IMR-90 (cell line): ENCODE measurements at regions not wholly inside any gene's neighbourhood (a gene's known extent, or its start where the extent isn't known, plus 50 kb on each side); places are given as distances from the start of the nearest gene placed in this dataset.

Experiments
- ATAC-seq: fragments of 200-7000 bp; cut with Tn5 transposase; 2 replicates; pipeline ENCODE4 v1.9.1; 2020; ENCODE audit warnings: low read depth, mild to moderate bottlenecking, moderate library complexity
- BruUV-seq: library from RNA; stranded (reverse); fragments of 400-500 nt; replicated peaks from 2 replicates; lab custom pipeline; 2021; lab: Mats Ljungman, UMichigan
- CTCF ChIA-PET: fragments of 300-600 bp; formaldehyde crosslinking; extraction: SDS; loops from one replicate; lab custom pipeline; 2021; ENCODE audit warnings: antibody characterized with exemption; lab: Yijun Ruan, JAX
- POLR2A ChIA-PET: fragments of 300-600 bp; sonication (Branson Sonifier 250); formaldehyde crosslinking; loops from one replicate; lab custom pipeline; 2022; ENCODE audit warnings: antibody characterized with exemption; ENCODE audit not compliant: unreplicated experiment; lab: Charles Lee
- DNase-seq: peaks from one replicate; pipeline ENCODE4 v3.0.0; 2013
- H2AFZ ChIP-seq: replicated peaks from 2 replicates; pipeline ENCODE3; 2013; ENCODE audit warnings: low read length, mild to moderate bottlenecking; ENCODE audit not compliant: poor library complexity
- H2AK5ac ChIP-seq: 2 replicates; pipeline ENCODE4 v1.6.1; 2013; ENCODE audit warnings: low read depth, low read length, inconsistent platforms
- H2AK9ac ChIP-seq: replicated peaks from 2 replicates; pipeline ENCODE3; 2013; ENCODE audit warnings: mild to moderate bottlenecking, low read depth, low read length, moderate library complexity; ENCODE audit not compliant: poor library complexity
- H2BK120ac ChIP-seq: 2 replicates; pipeline ENCODE4 v1.6.1; 2013; ENCODE audit warnings: low read depth, low read length, inconsistent platforms
- H2BK15ac ChIP-seq: 3 replicates; pipeline ENCODE4 v1.6.1; 2013; ENCODE audit warnings: low read depth, low read length, inconsistent platforms
- H2BK20ac ChIP-seq: 2 replicates; pipeline ENCODE4 v1.6.1; 2013; ENCODE audit warnings: low read depth, mild to moderate bottlenecking, inconsistent platforms, low read length, moderate library complexity
- H2BK5ac ChIP-seq: 2 replicates; pipeline ENCODE4 v1.6.1; 2013; ENCODE audit warnings: mild to moderate bottlenecking, low read depth, low read length, inconsistent platforms; ENCODE audit not compliant: poor library complexity, severe bottlenecking
- H3K14ac ChIP-seq: replicated peaks from 2 replicates; pipeline ENCODE4 v1.6.1; 2013; ENCODE audit warnings: low read depth, low read length, inconsistent platforms
- H3K18ac ChIP-seq: 2 replicates; pipeline ENCODE4 v1.6.1; 2013; ENCODE audit warnings: low read depth, low read length, control low read depth
- H3K23ac ChIP-seq: 2 replicates; pipeline ENCODE4 v1.6.1; 2013; ENCODE audit warnings: low read depth, low read length, inconsistent platforms
- H3K27ac ChIP-seq: 2 replicates; pipeline ENCODE4 v1.5.1; 2013; ENCODE audit warnings: mild to moderate bottlenecking, control low read depth, low read length; ENCODE audit not compliant: insufficient read depth
- H3K27me3 ChIP-seq: 2 replicates; pipeline ENCODE4 v1.6.1; 2013; ENCODE audit warnings: low read length; ENCODE audit not compliant: control insufficient read depth, insufficient read depth
- H3K36me3 ChIP-seq: 2 replicates; pipeline ENCODE4 v1.6.1; 2013; ENCODE audit warnings: low read length, mixed read lengths; ENCODE audit not compliant: control insufficient read depth, insufficient read depth
- H3K4ac ChIP-seq: 2 replicates; pipeline ENCODE4 v1.6.1; 2013; ENCODE audit warnings: low read depth, low read length, inconsistent platforms
- H3K4me1 ChIP-seq: 2 replicates; pipeline ENCODE4 v1.6.1; 2013; ENCODE audit warnings: low read length, mixed read lengths; ENCODE audit not compliant: control insufficient read depth, insufficient read depth
- H3K4me2 ChIP-seq: 2 replicates; pipeline ENCODE4 v1.6.1; 2013; ENCODE audit warnings: low read depth, mild to moderate bottlenecking, control low read depth, low read length, moderate library complexity
- H3K4me3 ChIP-seq: 2 replicates; pipeline ENCODE4 v1.5.1; 2013; ENCODE audit warnings: low read depth, mild to moderate bottlenecking, control low read depth, low read length, moderate library complexity; ENCODE audit not compliant: insufficient read depth
- H3K56ac ChIP-seq: 2 replicates; pipeline ENCODE4 v1.6.1; 2013; ENCODE audit warnings: low read length, inconsistent platforms; ENCODE audit not compliant: insufficient read depth; ENCODE audit errors: extremely low read depth
- H3K79me1 ChIP-seq, 2 experiments: 2 replicates each; pipeline ENCODE4 v1.6.1; 2013; ENCODE audit warnings: low read length in 2 of 2, inconsistent platforms in 1 of 2, low read depth in 1 of 2
- H3K9ac ChIP-seq: 2 replicates; pipeline ENCODE4 v1.6.1; 2013; ENCODE audit warnings: low read depth, low read length, control low read depth
- H3K9me1 ChIP-seq: 2 replicates; pipeline ENCODE4 v1.6.1; 2013; ENCODE audit warnings: low read length, inconsistent platforms; ENCODE audit not compliant: insufficient read depth
- H3K9me3 ChIP-seq: 2 replicates; pipeline ENCODE4 v1.6.1; 2013; ENCODE audit warnings: low read length; ENCODE audit not compliant: control insufficient read depth, insufficient read depth
- H4K20me1 ChIP-seq: 2 replicates; pipeline ENCODE4 v1.6.1; 2013; ENCODE audit warnings: low read length, inconsistent platforms; ENCODE audit not compliant: insufficient read depth
- H4K5ac ChIP-seq: 2 replicates; pipeline ENCODE4 v1.6.1; 2013; ENCODE audit warnings: mild to moderate bottlenecking, low read depth, low read length, control low read depth
- H4K8ac ChIP-seq, 2 experiments: 2 replicates each; pipeline ENCODE4 v1.6.1; 2013; ENCODE audit warnings: low read depth in 2 of 2, low read length in 2 of 2, control low read depth in 1 of 2, inconsistent platforms in 1 of 2
- H4K91ac ChIP-seq: 2 replicates; pipeline ENCODE4 v1.6.1; 2013; ENCODE audit warnings: low read depth, low read length, inconsistent platforms; ENCODE audit not compliant: insufficient read depth
- CHD1 ChIP-seq: IDR thresholded peaks from 2 replicates; pipeline ENCODE4 v1.6.1; 2012; ENCODE audit warnings: low read depth, low read length, improper control_type of control experiment
- FOS ChIP-seq: fragments of 150-350 bp; IDR thresholded peaks from 2 replicates; pipeline ENCODE4 v1.6.1; 2016; ENCODE audit warnings: low read depth, low read length
- MAFK ChIP-seq: IDR thresholded peaks from 2 replicates; pipeline ENCODE4 v1.6.1; 2012; ENCODE audit warnings: low read depth, low read length, improper control_type of control experiment
- MXI1 ChIP-seq: IDR thresholded peaks from 2 replicates; pipeline ENCODE4 v1.6.1; 2012; ENCODE audit warnings: low read depth, mild to moderate bottlenecking, low read length, moderate library complexity, borderline replicate concordance
- NFE2L2 ChIP-seq: fragments of 150-350 bp; IDR thresholded peaks from 2 replicates; pipeline ENCODE4 v1.6.1; 2016; ENCODE audit warnings: low read depth, mild to moderate bottlenecking, low read length
- POLR2A ChIP-seq: IDR thresholded peaks from 2 replicates; pipeline ENCODE4 v1.6.1; 2012; ENCODE audit warnings: mild to moderate bottlenecking, low read depth, low read length
- RAD21 ChIP-seq: IDR thresholded peaks from 2 replicates; pipeline ENCODE4 v1.6.1; 2012; ENCODE audit warnings: low read length, improper control_type of control experiment
- RCOR1 ChIP-seq: IDR thresholded peaks from 2 replicates; pipeline ENCODE4 v1.6.1; 2012; ENCODE audit warnings: mild to moderate bottlenecking, low read length, improper control_type of control experiment; ENCODE audit not compliant: insufficient replicate concordance
- RFX5 ChIP-seq: IDR thresholded peaks from 2 replicates; pipeline ENCODE4 v1.8.0; 2012; ENCODE audit warnings: low read depth, mild to moderate bottlenecking, low read length, moderate library complexity
- SMC3 ChIP-seq: fragments of 150-350 bp; IDR thresholded peaks from 2 replicates; pipeline ENCODE4 v1.6.1; 2016; ENCODE audit warnings: low read depth, mild to moderate bottlenecking, antibody characterized with exemption, low read length, moderate library complexity
- USF2 ChIP-seq: fragments of 150-350 bp; IDR thresholded peaks from 2 replicates; pipeline ENCODE4 v1.6.1; 2017; ENCODE audit warnings: mild to moderate bottlenecking, antibody characterized with exemption, low read length, low read depth
- WGBS, 2 experiments: methylation state at CpG; one replicate each; pipeline versions ENCODE4 v1.1.5 to v1.1.7; 2013; ENCODE audit warnings: missing lambda C conversion rate in 2 of 2; ENCODE audit not compliant: insufficient read length in 1 of 2; ENCODE audit errors: extremely low coverage in 2 of 2; 5-methylcytosine and 5-hydroxymethylcytosine counted together
- dilution Hi-C: fragments of 300-500 bp; cut with HindIII; formaldehyde crosslinking; loops from one replicate; pipeline ENCODE4 v1.14.3; 2018; ENCODE audit warnings: low sequenced_read_pairs; ENCODE audit not compliant: unreplicated experiment
- in situ Hi-C: fragments of 300-500 bp; cut with MboI; formaldehyde crosslinking; loops from 3 replicates; pipeline ENCODE4 v1.14.3; 2019; ENCODE audit warnings: low sequenced_read_pairs, inconsistent platforms, mixed read lengths
- intact Hi-C: fragments of 100-400 bp; cut with micrococcal nuclease; formaldehyde crosslinking; loops from 2 replicates; pipeline ENCODE4 v1.10.0; 2022

GRCh38 chr2:145753041-145753608, 1233.2 kb upstream of the ZEB2 start:
- H3K4me1 ChIP-seq = peaks cover 15% of the 10 kb centered on the region
- no peak overlapping the region for H3K14ac ChIP-seq
- DNase-seq (no peak), ATAC-seq (no peak)
- H2AK5ac ChIP-seq = peak overlapping the region; percentile 59; the same call in 1 of the 2 replicates
- TF ChIP-seq POLR2A (no peak), RCOR1 (no peak), FOS (no peak), RFX5 (no peak), USF2 (no peak), RAD21 (no peak), NFE2L2 (no peak), MAFK (no peak), SMC3 (no peak), CHD1 (no peak), MXI1 (no peak)
- in situ Hi-C loops (loop anchor here (5.0 kb wide), 1 partner anchor 1231 kb away; the partner anchor contains the start of gene ZEB2), dilution Hi-C loops (no loop called here), intact Hi-C loops (loop anchor here (2.0 to 10.0 kb wide), 5 partner anchors 156 to 1658 kb away; no protein-coding TSS in a partner anchor)
- no peaks in the 10 kb centered on the region for H4K20me1 ChIP-seq
- no peaks in the 10 kb centered on the region for H3K27me3 ChIP-seq
- POLR2A ChIA-PET = no interaction called here
- no peak overlapping the region for H3K4me3 ChIP-seq
- H2BK120ac ChIP-seq = peak overlapping the region; percentile 83
- peak overlapping the region; percentile 38; the same call in 1 of the 2 replicates for H4K91ac ChIP-seq
- H2BK20ac ChIP-seq = peak overlapping the region; percentile 39
- H2BK5ac ChIP-seq = no peak overlapping the region
- 100% methylated on average over 1 of the region's 6 CpGs; no CpG with 5 or more reads in 1 of the 2 experiments for WGBS, 2 experiments
- no peak overlapping the region for H3K56ac ChIP-seq
- H3K18ac ChIP-seq = peak overlapping the region; percentile 37; the same call in 1 of the 2 replicates
- H2AK9ac ChIP-seq = no peak overlapping the region
- no TSS peak for BruUV-seq
- H3K4me2 ChIP-seq = no peak overlapping the region
- peak overlapping the region; percentile 49; the same call in 1 of the 3 replicates for H2BK15ac ChIP-seq
- H2AFZ ChIP-seq = peak overlapping the region; percentile 3
- H3K79me1 ChIP-seq = no peaks in the 10 kb centered on the region
- no peaks in the 10 kb centered on the region for H3K36me3 ChIP-seq
- 0 out of 4 replicates have a peak overlapping the region, but pooled peaks of 1 of the 2 experiments have one; percentile 60 for H4K8ac ChIP-seq
- no peaks in the 10 kb centered on the region for H3K9me3 ChIP-seq
- H4K5ac ChIP-seq = peak overlapping the region; percentile 60; the same call in 1 of the 2 replicates
- CTCF ChIA-PET = interaction anchor here (0.5 to 1.5 kb wide), 10 partner anchors 8 to 1378 kb away, joined by 3 to 6 read pairs (median 3); no protein-coding TSS in a partner anchor
- no peak overlapping the region; the same call in 1 of the 2 replicates for H3K9ac ChIP-seq
- H3K27ac ChIP-seq = peak overlapping the region; percentile 25; the same call in 1 of the 2 replicates
- no peak overlapping the region for H3K23ac ChIP-seq
- peak overlapping the region; percentile 26 for H3K4ac ChIP-seq
- peaks cover 6% of the 10 kb centered on the region; the same call in 1 of the 2 replicates for H3K9me1 ChIP-seq
